NCI-H2196 treated with DMSO at 0.1 percent for 48 hours (cell line): ENCODE measurements at regions not wholly inside any gene's neighbourhood (a gene's known extent, or its start where the extent isn't known, plus 50 kb on each side); places are given as distances from the start of the nearest gene placed in this dataset.

Experiments
- DNase-seq: peaks from one replicate; lab custom pipeline; 2025; ENCODE audit not compliant: unreplicated experiment; lab: John Stamatoyannopoulos, UW

GRCh38 chr7:51731075-51731474 lies 414.5 kb upstream of the COBL start:
- DNase-seq, result no peak

GRCh38 chr7:51727441-51727840 lies 410.8 kb upstream of the COBL start:
- DNase-seq, result no peak

- no peak for DNase-seq
These were observed 390.2 kb upstream of the COBL start for GRCh38 chr7:51706851-51707250.

- DNase-seq, result no peak
These were observed 389.1 kb upstream of the COBL start for GRCh38 chr7:51705701-51706100.

GRCh38 chr7:51702673-51703072 lies 386.1 kb upstream of the COBL start:
- DNase-seq, result no peak

GRCh38 chr7:51701935-51702334 lies 385.3 kb upstream of the COBL start:
- DNase-seq, result no peak

- DNase-seq, result no peak
These were observed 384.1 kb upstream of the COBL start for GRCh38 chr7:51700593-51701215.

- no peak for DNase-seq
These were observed 376.6 kb upstream of the COBL start for GRCh38 chr7:51693258-51693657.

GRCh38 chr7:51689547-51689946 lies 372.9 kb upstream of the COBL start:
- DNase-seq, result no peak

GRCh38 chr7:51685794-51686193 lies 369.2 kb upstream of the COBL start:
- DNase-seq, result no peak

- DNase-seq, result no peak
These were observed 364.2 kb upstream of the COBL start for GRCh38 chr7:51680594-51681399.

- no peak for DNase-seq
These were observed 362.7 kb upstream of the COBL start for GRCh38 chr7:51679358-51679757.

- DNase-seq, result no peak
These were observed 350.1 kb upstream of the COBL start for GRCh38 chr7:51666751-51667150.

GRCh38 chr7:51666266-51666665 lies 349.7 kb upstream of the COBL start:
- DNase-seq, result no peak

GRCh38 chr7:51665045-51665780 lies 348.6 kb upstream of the COBL start:
- no peak for DNase-seq

GRCh38 chr7:51660516-51660915 lies 343.9 kb upstream of the COBL start:
- no peak for DNase-seq

GRCh38 chr7:51658684-51659083 lies 342.1 kb upstream of the COBL start:
- DNase-seq, result no peak

- no peak for DNase-seq
These were observed 331.3 kb upstream of the COBL start for GRCh38 chr7:51647931-51648351.

GRCh38 chr7:51647486-51647885 lies 330.9 kb upstream of the COBL start:
- DNase-seq, result no peak

- DNase-seq, result no peak
These were observed 329.2 kb upstream of the COBL start for GRCh38 chr7:51645702-51646298.

GRCh38 chr7:51645255-51645654 lies 328.6 kb upstream of the COBL start:
- DNase-seq, result no peak

- DNase-seq, result no peak
These were observed 327.6 kb upstream of the COBL start for GRCh38 chr7:51644216-51644615.
